DMS114 treated with DMSO at 0.1 percent for 48 hours (cell line): ENCODE measurements at regions not wholly inside any gene's neighbourhood (a gene's known extent, or its start where the extent isn't known, plus 50 kb on each side); places are given as distances from the start of the nearest gene placed in this dataset.
"Not testable (repeated sequence)": the region's sequence is repeated elsewhere in the genome, so short reads cannot be mapped to it uniquely, and the experiment has no call there.

Experiments used
- DNase-seq: peaks from one replicate; lab custom pipeline; 2025; ENCODE audit not compliant: unreplicated experiment; lab: John Stamatoyannopoulos, UW

DNA sequence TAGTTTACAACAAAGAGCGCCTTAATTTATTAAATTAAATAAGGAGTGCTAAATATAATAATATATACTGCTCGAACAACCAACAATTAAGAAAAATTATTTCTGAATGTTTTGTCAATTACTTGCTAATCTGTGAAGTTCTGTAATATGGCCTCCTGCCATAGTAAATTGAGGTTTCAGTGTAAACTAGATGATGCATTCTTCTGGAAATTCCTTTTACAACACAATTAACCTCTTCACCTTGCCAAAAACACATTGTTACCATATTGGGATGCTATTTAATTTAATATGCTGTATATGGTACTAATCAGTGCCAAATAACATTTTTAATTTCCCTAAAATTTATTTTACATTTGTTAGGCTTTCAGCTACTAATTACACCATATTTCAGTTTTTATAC lies 808.4 kb upstream of the CITED2 start:
- no peak for DNase-seq

DNA sequence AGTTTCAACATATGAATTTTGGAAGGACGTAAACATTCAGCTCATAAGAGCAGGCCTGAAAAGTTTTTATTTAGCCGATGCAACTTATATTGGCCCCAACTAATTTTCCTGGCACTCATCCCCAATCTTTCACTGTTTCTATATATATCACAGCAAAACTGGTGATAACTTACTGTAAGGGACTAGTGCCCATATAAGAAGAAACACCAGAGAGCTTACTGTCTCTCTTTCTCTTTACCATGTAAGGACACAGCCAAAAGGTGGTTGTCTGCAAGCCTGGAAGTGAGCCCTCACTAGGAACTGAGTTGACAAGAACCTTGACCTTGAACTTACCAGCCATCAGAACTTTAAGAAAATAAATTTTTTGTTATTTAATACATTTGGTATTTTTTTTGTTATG lies 807.4 kb upstream of the CITED2 start:
- no peak for DNase-seq

DNA sequence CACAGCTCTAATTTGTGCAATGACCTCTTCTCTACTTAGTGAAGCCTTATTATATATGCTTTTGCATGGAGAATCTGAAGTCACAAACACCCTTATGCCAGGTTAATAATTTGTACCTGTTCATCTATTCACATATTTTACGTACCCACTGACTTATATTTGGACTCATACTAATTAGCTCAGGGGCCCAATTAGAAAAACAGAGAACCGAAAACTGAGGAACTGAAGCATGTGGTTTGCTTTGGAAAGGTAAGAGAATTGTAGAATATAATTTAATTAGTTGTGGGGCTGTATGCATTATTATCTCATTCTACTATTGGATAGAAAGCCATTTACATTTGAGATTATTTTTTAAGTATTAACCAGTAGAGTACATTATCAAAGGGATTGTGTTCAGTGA lies 805.9 kb upstream of the CITED2 start:
- no peak for DNase-seq

DNA sequence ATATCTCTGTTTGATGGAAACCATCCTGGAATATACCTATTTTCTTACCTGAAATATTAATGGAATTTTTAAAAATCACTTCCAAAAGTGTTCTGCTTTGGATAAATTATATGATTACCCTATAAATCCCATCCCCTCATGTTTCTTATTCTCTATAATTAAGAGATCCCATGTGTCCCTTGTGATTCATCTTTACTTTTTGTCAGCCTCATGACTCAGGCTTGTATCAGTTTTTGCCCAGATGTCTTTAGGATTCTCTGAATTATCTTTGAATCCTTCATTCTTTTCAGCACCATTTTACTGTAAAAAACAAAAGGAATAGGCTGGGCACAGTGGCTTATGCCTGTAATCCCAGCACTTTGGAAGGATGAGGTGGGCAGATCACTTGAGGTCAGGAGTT lies 804.5 kb upstream of the CITED2 start:
- no peak for DNase-seq

DNA sequence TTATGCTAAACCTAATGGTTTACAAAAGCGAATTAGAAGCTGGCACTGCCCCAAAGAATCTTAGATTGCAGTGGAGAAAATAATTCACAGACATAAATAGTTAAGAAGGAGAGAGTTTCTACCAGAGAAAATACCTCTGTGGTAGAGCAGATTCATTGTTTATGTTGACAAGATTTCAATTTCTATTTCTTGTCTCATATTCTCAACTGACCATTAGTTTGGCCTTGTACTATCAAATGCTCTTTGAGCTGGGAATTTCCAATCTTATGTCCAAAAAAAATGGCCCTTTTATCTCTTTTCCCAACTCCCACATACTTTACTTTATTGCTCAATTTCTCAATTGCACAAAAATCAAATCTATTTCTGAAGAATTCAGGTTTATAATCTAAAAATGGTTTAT lies 804.1 kb upstream of the CITED2 start:
- DNase-seq: no peak

DNA sequence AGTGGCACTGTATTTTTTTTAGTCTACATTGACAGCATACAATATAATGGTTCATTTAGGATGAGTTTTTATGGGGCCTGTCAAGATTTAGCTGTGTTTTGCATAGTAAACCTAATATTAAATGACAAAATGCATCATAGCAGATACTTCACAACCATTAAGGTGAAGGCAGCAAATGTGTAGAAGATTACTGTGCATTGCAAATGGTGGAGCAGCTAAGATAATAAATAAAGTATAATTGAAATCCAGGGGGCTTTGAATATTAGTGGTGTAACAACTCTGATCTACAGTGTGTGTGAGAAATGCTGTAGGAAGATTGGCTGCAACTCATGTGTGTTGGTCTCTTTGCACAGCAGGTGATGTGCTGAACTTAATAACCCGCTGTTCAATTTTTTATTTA lies 801.9 kb upstream of the CITED2 start:
- no peak for DNase-seq

DNA sequence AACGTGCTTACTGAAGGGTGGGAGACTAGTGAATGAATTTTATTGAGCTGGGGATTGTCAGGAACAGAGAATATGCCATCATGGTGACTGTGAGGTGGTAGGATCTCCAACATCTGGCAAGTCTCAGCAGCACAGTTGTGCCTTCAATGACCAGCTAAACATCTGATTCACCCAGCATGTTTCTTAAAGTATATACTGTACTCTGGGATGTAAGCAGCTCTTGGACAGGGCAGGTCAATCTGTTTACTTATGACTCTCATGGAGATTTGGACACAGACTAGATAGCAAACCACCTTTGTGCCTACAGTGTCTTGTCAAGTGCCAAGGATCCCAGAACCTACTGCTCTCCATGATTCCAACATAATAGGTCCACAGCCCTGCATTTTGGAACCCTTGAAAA lies 801.0 kb upstream of the CITED2 start:
- no peak for DNase-seq

DNA sequence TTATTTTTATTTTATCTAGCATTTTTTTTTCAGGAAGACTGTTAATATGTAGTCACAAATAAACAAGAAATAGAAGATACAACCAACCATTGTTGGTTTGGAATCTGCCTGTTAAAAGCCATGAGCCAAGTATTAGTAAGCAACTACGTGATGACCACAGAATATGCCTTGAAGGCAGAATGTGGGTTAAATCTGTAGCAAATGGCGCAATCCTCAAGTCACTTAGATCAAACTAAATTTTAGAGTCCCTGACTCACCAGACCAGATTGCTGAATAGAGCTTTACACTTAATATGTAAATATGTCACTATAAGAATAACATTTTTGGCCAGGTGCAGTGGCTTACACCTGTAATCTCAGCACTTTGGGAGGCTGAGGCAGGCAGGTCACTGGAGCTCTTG lies 800.1 kb upstream of the CITED2 start:
- DNase-seq: no peak

DNA sequence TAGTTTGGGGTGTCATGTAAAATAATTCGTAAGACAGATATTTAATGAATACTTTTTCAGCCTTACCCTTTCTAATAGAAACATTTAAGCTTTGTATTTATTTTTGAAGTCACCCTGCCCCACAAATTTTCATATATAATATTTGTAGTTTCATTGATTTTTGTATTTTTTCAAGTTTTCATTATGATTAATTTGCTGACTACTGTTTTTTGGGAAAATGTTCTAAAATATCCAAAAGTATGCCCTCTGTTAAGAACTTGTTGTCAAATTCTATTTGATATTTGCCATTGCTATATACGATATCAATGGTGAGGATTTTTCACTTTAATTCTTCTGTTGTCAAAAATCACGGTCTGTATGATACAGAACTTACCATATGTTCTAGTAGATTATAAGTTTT lies 793.9 kb upstream of the CITED2 start:
- no peak for DNase-seq

DNA sequence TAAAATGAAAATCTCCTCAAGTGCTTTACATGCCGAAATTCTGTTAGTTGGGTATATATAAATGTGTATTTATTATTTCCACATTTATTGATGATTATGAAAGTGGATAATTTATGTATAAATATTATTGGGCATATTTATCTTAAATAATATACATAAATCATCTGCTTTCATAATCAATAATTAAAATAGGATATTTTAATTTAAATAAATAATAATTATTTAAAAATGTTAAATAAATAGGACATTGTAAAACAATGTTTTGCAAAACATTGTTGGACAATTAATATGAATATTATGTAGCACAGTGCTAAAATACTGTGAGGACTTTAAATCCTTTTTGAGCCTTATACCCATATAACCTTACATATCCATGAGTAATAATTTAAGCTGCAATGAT lies 786.5 kb upstream of the CITED2 start:
- DNase-seq: no peak

DNA sequence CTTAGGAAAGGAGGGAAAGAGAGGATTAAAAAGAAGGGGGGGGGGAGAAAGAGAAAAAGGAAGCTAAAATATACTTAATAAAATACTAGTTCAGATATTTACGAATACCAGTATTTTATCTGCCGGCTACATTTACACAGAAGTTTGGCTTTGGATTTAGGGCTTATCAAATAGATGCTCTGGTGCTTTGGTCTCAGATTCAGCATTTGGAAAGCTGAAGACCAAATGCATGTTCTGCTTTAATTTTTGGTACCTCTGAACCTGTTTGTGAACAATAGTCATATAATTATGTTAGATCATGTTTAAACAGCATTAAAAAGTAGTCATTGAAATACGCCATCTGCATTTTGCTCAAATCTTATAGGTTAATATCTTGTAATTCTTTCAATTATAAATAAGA lies 786.0 kb upstream of the CITED2 start:
- DNase-seq: no peak

DNA sequence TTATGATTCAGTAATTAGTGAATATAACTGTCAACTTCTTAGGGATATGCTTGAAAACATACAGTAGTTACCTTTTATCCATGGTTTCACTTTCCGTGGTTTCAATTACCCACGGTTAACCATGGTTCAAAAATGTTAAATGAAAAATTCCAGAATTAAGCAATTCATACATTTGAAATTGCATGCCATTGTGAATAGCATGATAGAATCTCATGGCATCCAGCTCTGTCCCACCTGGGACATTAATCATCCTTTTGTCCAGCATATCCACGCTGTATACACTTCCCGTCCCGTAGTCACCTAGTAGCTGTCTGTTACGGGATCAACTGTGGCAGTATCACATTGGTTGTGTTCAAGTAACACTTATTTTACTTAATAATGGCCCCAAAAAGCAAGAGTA lies 781.7 kb upstream of the CITED2 start:
- DNase-seq: no peak

DNA sequence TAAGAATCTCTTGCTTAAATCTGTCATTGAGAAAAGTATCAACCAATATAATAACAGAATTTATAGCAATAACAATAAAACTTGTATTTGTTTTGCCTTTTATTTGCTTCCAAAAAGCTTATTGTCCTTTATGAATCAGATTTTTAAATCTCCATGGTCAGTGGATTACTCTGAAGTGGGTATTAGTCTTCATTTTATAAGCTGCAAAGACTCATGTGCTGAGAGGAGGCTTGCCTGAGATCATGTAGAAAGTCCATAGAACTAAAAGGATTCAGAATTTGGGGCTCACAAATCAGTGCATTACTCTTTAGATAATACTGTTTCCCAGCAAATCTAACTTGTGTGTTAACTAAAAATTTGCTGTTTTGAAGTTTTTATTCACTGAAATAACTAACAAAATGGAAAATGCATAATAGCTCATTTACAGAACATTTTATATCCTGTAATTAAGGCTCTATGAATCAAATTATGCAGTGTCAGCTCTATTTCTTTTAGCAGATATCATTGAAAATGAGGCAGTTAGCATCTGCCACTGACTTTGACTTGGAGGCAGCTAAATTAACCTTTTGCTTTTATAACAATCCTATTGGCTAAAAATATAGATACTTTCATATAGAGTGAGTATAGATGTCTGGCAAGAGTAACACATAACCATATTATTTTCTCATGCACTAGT lies 781.1 kb upstream of the CITED2 start:
- no peak for DNase-seq

DNA sequence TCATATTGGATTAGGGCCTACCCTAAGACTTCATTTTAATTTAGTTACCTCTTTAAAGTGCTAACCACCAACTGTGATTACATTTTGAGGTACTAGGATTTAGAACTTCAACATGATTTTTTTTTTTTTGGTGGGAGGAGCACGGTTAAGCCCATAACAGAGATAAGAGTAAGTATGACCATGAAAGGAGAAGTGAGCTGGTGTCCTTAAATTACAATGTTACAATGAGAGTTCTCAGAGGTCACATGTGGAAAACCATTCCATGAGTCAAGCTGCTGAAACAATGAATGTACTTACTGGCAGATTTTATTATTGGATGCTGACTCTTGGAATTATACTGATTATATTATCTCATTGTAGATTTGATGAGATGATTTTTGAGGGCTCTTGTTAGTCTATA lies 779.3 kb upstream of the CITED2 start:
- DNase-seq: no peak

DNA sequence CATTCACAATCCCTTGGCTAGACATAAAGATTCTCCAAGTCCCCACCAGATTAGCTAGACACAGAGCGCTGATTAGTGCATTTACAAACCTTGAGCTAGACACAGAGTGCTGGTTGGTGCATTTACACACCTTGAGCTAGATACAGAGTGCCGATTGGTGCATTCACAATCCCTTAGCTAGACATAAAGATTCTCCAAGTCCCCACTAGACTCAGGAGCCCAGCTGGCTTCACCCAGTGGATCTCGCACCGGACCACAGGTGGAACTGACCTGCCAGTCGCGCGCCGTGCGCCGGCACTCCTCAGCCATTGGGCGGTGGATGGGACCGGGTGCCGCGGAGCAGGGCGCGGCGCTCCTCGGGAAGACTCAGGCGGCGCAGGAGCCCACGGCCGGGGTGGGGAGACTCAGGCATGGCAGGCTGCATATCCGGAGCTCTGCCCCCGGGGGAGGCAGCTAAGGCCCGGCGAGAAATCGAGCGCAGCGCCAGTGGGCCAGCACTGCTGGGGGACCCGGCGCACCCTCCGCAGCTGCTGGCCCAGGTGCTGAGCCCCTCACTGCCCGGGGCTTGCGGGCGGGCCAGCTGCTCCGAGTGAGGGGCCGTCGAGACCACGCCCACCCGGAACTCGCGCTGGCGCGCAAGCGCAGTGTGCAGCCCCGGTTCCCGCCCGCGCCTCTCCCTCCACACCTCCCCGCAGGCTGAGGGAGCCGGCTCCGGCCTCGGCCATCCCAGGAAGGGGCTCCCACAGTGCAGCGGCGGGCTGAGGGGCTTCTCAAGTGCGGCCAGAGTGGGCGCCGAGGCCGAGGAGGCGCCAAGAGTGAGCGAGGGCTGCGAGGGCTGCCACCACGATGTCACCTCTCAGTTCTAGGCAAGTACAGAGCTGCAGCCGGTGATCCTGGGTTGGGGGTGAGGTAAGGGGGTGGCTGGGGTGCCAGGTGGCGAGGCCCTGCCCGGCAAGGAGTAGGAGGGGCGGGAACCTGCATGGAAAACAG lies 773.7 kb upstream of the CITED2 start:
- not testable (repeated sequence) for DNase-seq

DNA sequence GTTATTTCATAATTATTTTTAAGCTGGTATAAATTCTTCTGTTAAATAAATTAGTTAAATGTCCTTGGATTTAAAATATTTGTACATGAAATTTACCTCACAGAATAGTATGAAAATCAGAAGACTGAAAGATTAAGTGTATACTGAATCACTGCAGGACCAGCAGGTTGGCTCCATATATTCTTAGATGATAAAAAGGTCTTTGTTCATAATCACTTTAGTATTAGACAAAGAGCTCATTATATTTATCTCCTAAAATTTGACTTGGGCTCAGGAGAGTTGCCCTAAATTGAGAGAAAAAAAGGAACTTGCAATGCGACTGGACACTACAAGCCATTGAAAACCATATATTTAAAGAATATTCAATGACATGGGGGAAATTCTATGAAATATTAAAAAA lies 766.4 kb upstream of the CITED2 start:
- no peak for DNase-seq

DNA sequence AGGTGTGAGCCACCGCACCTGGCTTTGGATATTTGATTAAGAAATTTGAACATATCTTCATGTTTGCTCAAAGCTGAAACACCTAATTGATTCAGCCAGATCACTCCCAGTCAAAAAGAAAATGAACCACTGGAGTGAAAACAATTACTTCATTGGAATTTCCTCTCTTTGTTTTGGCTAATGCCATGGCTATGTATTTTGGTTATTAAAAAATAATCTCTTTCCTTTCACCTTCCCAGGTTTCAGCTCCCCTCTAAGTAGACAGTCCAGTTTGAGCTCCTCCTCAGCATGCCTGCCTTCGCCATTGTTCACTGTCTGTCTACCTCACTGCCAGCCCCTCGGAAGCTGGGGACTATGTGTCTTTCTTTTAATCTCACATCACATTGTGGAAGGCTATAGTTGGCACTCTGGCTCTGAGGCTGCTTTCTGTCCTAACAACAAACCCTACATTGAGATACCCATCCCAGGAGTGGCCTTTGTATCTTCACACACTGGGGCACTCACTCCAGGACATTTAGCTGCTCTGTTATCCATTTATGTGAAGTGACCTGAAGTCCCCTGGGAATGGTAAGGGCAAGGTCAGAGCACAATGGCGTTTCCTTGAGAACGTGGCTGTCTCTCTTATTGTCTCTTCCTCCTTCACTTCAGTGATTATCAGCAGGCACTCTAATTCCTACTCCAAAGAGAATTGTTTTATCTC lies 764.0 kb upstream of the CITED2 start:
- DNase-seq: no peak

DNA sequence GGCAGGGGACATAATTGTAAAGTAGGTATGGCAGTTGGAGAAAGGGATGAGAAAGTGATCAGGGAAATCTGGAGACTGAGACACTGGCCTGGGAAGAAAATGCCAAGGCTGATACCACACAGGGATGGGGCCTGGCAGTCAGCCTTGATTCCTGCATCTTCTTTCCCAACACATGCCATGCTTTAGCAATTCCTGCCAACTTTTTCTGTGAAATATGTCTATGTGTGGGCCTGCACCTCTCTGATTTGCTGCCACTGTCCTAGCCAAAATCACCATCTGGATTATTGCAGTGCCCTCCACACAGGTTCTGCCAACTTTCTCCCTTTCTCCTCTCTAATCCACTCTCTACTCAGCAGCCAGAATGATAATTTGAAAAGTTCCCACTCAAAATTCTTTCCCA lies 759.8 kb upstream of the CITED2 start:
- no peak for DNase-seq

DNA sequence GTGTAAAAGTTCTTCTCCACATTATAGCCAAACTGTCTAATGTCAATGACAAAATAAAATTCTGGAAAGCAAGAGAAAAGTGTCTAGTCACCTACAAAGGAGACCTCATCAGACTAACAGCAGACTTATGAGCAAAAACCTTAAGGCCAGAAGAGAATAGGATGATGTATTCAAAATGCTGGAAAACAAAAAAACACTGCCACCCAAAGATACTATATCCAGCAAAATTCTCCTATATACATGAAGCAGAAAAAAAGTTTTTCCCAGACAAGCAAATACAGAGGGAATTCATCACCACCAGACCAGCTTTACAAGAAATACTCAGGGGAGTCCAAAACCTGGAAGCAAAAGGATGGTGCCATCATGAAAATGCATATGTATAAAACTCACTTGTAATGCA lies 755.6 kb upstream of the CITED2 start:
- DNase-seq: no peak

DNA sequence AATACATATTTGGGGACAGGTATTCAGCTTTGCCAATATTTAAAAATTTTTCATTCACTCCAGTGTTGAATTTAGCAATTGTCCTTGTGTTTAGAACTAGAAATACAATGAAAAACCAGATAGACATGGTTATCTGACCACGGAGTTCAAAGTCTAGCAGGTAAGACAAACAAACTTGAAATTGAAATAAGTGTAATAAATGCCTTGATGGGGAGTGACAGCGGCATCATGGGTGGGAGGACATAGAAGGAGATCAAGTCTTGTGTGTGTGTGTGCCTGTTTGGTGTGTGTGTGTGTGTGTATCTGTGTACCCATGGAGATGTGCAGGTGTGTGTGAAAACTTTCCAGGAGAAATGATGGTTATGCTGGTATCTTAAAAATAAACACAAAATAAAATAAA lies 750.0 kb upstream of the CITED2 start:
- DNase-seq: no peak

DNA sequence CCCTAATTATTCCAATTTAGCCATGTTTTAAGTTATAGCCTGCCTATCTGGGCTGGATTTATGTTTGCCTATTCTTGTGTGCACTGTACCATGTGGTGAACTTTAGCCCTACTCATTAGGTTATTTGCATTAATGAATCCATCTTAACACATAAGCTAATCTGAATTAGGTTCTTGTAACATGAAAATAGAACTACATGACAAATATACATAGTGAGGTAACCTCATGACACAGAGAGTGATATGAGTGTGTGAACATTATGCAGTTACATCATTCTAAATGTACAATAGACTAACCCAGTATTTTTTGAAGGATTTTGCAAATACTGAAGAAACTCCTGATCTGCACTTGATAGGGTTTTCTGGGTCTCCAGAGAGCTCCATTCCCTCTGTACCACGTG lies 733.7 kb upstream of the CITED2 start:
- no peak for DNase-seq

DNA sequence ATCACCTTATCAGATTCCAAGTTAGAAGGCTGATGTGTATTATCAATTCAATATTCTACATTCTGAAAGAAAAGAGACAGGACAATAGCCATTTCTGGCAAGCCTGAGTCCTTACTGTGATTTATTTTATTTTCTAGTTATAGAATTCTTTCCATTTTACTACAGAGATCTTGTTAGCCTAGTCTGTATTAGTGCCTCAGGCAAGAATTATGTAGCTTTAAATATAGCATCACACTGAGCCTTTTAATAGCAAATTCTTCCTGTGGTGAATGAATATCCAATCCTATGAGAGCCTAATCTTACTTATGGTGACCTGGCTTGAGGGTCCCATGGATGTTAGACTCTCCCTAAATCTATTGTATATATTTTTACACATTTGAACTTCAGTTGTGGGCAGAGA lies 732.8 kb upstream of the CITED2 start:
- no peak for DNase-seq
